Lung (tissue), 11 donors: ENCODE measurements at regions not wholly inside any gene's neighbourhood (a gene's known extent, or its start where the extent isn't known, plus 50 kb on each side); places are given as distances from the start of the nearest gene placed in this dataset.

Source experiments
- ATAC-seq: fragments of 200-7000 bp; cut with Tn5 transposase; one replicate; pipeline ENCODE4 v1.9.1; 2020; ENCODE audit warnings: moderate number of reproducible peaks; ENCODE audit not compliant: insufficient read depth, low FRiP score
- DNase-seq, 3 donors: peaks; one replicate each; pipeline ENCODE4 v3.0.0-alpha.2; 2013 to 2017
- H3K27ac ChIP-seq, 2 donors: one replicate each; pipeline ENCODE4 v1.5.1; 2013; ENCODE audit warnings: mild to moderate bottlenecking in 2 of 2, moderate library complexity in 2 of 2, control low read depth in 1 of 2, inconsistent platforms in 1 of 2, low read depth in 1 of 2, low read length in 1 of 2
- H3K27me3 ChIP-seq, 3 donors: one replicate each; pipeline ENCODE4 v1.5.1; 2013; ENCODE audit warnings: low read length in 2 of 3; ENCODE audit not compliant: control insufficient read depth in 3 of 3, insufficient read depth in 3 of 3
- H3K36me3 ChIP-seq, 4 donors: one replicate each; pipeline ENCODE4 v1.5.1; 2013; ENCODE audit warnings: low read length in 4 of 4, mild to moderate bottlenecking in 1 of 4, moderate library complexity in 1 of 4; ENCODE audit not compliant: control insufficient read depth in 4 of 4, insufficient read depth in 4 of 4
- H3K4me1 ChIP-seq, 5 donors: one replicate each; pipeline ENCODE4 v1.5.1; 2013; ENCODE audit warnings: low read length in 5 of 5, mild to moderate bottlenecking in 2 of 5, moderate library complexity in 1 of 5; ENCODE audit not compliant: control insufficient read depth in 5 of 5, insufficient read depth in 5 of 5
- H3K4me3 ChIP-seq: one replicate; pipeline ENCODE4 v1.5.1; 2013; ENCODE audit warnings: mild to moderate bottlenecking, control low read depth, moderate library complexity
- H3K9ac ChIP-seq, 2 donors: one replicate each; pipeline ENCODE4 v1.5.1; 2013; ENCODE audit warnings: low read length in 2 of 2, control low read depth in 1 of 2; ENCODE audit not compliant: insufficient read depth in 1 of 2
- H3K9me3 ChIP-seq, 4 donors: one replicate each; pipeline ENCODE4 v1.5.1; 2013; ENCODE audit warnings: low read length in 3 of 4, mild to moderate bottlenecking in 1 of 4, moderate library complexity in 1 of 4; ENCODE audit not compliant: control insufficient read depth in 4 of 4, insufficient read depth in 3 of 4
- CTCF ChIP-seq: IDR thresholded peaks from 2 replicates; pipeline ENCODE4 v1.5.1; 2012; ENCODE audit warnings: mild to moderate bottlenecking; ENCODE audit errors: control extremely low read depth, extremely low read depth
- WGBS, 2 donors: extraction: QIAGEN DNeasy Blood & Tissue Kit; methylation state at CpG; one replicate each; pipeline ENCODE4 v1.1.7; 2013; 5-methylcytosine and 5-hydroxymethylcytosine counted together
- donor health status: control.
- donor health status: control.
- donor health status: Bipolar disorder and iron deficiency.
- donor health status: healthy.
- donor health status: DM: yes; HTN: yes; CAD: no.

DNA sequence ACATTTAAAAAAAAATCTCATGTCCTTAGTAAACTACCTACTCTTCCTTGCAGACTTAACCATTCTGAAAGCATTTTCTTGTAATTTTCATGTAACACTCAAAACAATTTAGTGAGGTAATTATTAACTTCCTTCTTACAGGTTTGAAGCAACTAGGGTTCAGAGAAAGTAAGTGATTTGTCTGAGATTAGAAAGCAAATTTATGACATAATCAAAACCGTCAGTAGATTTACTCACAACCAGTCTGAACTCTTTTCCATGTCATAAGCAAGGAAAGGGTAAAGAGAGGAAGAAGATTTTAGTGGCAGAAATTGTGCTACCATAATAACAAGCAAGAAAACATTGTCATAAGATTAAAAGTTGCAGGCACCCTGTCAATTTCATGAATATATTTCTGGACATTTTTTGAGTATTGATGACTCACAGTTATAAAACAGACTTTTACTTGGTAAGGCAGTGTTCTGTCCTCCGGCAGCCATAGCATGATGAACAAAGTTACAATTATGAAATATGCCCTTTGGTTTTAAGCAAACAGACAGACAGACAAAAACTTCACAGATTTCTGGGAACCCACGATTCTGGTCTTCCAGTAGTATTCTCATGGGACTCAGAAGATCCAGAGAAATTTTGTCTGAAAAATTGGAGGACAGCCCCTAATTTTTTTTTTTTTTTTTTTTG is 707.2 kb downstream of the RWDD3 start:
- 64 to 73% methylated on average over 3 of the region's 3 CpGs for WGBS, 2 donors
- Histone ChIP-seq H3K9ac (no peak overlapping the region), H3K4me3 (no peak overlapping the region), H3K27ac (no peak overlapping the region), H3K36me3 (no peaks in the 10 kb centered on the region), H3K27me3 (no peaks in the 10 kb centered on the region), H3K4me1 (no peaks in the 10 kb centered on the region), H3K9me3 (no peaks in the 10 kb centered on the region)
- ATAC-seq = no peak
- no peak for DNase-seq
- no peak for TF ChIP-seq CTCF

- Histone ChIP-seq H3K27ac (no peak overlapping the region), H3K4me1 (peaks cover 0 to 7% (median 2%) of the 10 kb centered on the region in 5 donors), H3K36me3 (no peaks in the 10 kb centered on the region), H3K4me3 (no peak overlapping the region), H3K9me3 (no peaks in the 10 kb centered on the region), H3K9ac (no peak overlapping the region), H3K27me3 (no peaks in the 10 kb centered on the region)
- DNase-seq (no peak), ATAC-seq (no peak)
- TF ChIP-seq CTCF = no peak
These were observed 714.0 kb downstream of the RWDD3 start for GRCh38 chr1:95948023-95948422.

DNA sequence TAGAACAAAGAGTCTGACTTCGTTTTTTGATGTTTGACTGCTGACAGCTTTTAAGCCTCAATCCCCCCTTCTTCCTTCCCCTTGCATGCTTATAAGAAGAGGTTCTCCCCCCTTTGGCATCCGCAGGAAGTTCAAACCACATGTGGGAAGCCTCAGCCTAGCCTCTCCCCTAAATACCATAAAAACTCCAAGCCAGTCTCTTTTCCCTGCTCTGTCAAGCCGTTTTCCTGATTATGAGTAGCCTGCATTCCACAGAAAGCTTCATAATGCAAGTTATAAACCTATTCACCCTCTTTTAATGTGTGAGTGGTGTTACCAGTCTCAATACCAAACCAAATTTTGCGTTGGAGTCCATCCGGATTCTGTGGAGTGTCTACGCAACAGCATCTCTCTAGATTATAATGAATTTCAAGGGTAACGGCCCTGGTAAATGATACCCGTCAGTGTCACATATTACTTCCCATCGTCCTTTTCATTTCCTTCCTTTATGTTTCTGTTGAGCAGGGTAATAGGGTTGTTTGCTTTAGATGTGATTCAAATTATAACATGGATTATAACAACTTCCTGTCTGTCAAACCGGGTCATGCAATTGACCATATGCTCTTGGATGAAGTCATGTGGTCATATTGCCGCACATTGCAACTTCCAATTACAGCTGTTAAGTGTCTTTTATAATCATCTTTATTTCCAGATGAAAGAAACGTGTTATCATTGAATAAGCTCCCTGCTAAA is 717.5 kb downstream of the RWDD3 start:
- H3K36me3 ChIP-seq = no peaks in the 10 kb centered on the region
- peak; percentile 14 to 53 (median 34) for DNase-seq
- no peaks in the 10 kb centered on the region for H3K27me3 ChIP-seq
- H3K9ac ChIP-seq = no peak overlapping the region
- peaks cover 0 to 7% (median 2%) of the 10 kb centered on the region in 5 donors for H3K4me1 ChIP-seq
- no peaks in the 10 kb centered on the region for H3K9me3 ChIP-seq
- ATAC-seq = no peak
- TF ChIP-seq CTCF = no peak
- H3K27ac ChIP-seq = no peak overlapping the region
- no peak overlapping the region for H3K4me3 ChIP-seq
- WGBS, 2 donors = 16 to 34% methylated on average over 12 of the region's 12 CpGs
